Liver (tissue), 3 donors: ENCODE measurements at regions not wholly inside any gene's neighbourhood (a gene's known extent, or its start where the extent isn't known, plus 50 kb on each side); places are given as distances from the start of the nearest gene placed in this dataset.

Experiments
- EGR1 ChIP-seq, 2 donors: IDR thresholded peaks; 2 replicates each; pipeline ENCODE4 v1.6.1; 2016 to 2018; ENCODE audit warnings: antibody characterized with exemption in 2 of 2, low read depth in 2 of 2
- FOXA2 ChIP-seq: IDR thresholded peaks from 2 replicates; pipeline ENCODE4 v1.6.1; 2016; ENCODE audit warnings: antibody characterized with exemption
- GABPA ChIP-seq, 2 donors: IDR thresholded peaks in 1 of 2; conservative IDR thresholded peaks in 1 of 2; 2 replicates each; pipeline ENCODE4 v1.6.1; 2016; ENCODE audit warnings: antibody characterized with exemption in 2 of 2, mild to moderate bottlenecking in 1 of 2, moderate library complexity in 1 of 2
- JUND ChIP-seq, 2 donors: IDR thresholded peaks; 2 replicates each; pipeline ENCODE4 v1.6.1; 2016; ENCODE audit warnings: antibody characterized with exemption in 2 of 2
- RAD21 ChIP-seq, 2 donors: IDR thresholded peaks; 2 replicates each; pipeline ENCODE4 v1.6.1; 2016; ENCODE audit warnings: antibody characterized with exemption in 2 of 2, mild to moderate bottlenecking in 2 of 2
- RXRA ChIP-seq, 2 donors: IDR thresholded peaks; 2 replicates each; pipeline ENCODE4 v1.6.1; 2017 to 2018; ENCODE audit warnings: antibody characterized with exemption in 2 of 2, mild to moderate bottlenecking in 1 of 2
- SP1 ChIP-seq: IDR thresholded peaks from 2 replicates; pipeline ENCODE4 v1.6.1; 2018; ENCODE audit warnings: antibody characterized with exemption, mild to moderate bottlenecking
- TAF1 ChIP-seq: conservative IDR thresholded peaks from 2 replicates; pipeline ENCODE4 v1.6.1; 2016; ENCODE audit warnings: antibody characterized with exemption, mild to moderate bottlenecking
- YY1 ChIP-seq: IDR thresholded peaks from 2 replicates; pipeline ENCODE4 v1.6.1; 2016; ENCODE audit warnings: antibody characterized with exemption, mild to moderate bottlenecking
- TF ChIP-seq, protein P1 (sequence below): fragments of 150-350 bp; IDR thresholded peaks from 2 replicates; pipeline ENCODE4 v1.5.1; 2017; ENCODE audit warnings: improper control_type of control experiment, low read depth, low read length; ENCODE audit not compliant: missing input control
- TF ChIP-seq, protein P2 (sequence below): IDR thresholded peaks from 2 replicates; pipeline ENCODE4 v1.6.1; 2016; ENCODE audit warnings: antibody characterized with exemption
- TF ChIP-seq, protein P3 (sequence below): IDR thresholded peaks from 2 replicates; pipeline ENCODE4 v1.6.1; 2016; ENCODE audit warnings: antibody characterized with exemption
- TF ChIP-seq, protein P4 (sequence below): IDR thresholded peaks from 2 replicates; pipeline ENCODE4 v1.6.1; 2016; ENCODE audit warnings: antibody characterized with exemption
- TF ChIP-seq, protein P5 (sequence below): IDR thresholded peaks from 2 replicates; pipeline ENCODE4 v1.6.1; 2016; ENCODE audit warnings: antibody characterized with exemption, mild to moderate bottlenecking
- donor health status: healthy.
- donor health status: healthy.

DNA sequence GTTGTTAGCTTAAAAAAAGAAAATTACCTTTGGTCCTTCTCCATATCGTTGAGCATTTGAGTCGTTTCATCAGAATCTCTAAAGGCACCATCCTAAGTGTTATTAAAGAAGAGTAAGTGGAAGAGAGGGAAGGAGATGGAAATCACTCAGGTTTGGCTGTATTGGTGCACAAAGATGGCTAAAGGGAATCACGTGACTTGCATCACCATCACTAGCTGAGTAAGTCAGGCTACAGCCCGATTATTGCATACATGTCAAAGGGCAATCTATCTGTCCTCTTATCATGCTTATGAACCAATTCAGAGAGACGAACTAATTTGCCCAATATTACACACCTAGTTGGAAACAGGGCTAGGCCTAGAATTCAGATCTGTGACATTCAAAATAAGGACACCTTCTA is 137.6 kb downstream of the CMPK2 start:
- TF ChIP-seq, protein P1, sequence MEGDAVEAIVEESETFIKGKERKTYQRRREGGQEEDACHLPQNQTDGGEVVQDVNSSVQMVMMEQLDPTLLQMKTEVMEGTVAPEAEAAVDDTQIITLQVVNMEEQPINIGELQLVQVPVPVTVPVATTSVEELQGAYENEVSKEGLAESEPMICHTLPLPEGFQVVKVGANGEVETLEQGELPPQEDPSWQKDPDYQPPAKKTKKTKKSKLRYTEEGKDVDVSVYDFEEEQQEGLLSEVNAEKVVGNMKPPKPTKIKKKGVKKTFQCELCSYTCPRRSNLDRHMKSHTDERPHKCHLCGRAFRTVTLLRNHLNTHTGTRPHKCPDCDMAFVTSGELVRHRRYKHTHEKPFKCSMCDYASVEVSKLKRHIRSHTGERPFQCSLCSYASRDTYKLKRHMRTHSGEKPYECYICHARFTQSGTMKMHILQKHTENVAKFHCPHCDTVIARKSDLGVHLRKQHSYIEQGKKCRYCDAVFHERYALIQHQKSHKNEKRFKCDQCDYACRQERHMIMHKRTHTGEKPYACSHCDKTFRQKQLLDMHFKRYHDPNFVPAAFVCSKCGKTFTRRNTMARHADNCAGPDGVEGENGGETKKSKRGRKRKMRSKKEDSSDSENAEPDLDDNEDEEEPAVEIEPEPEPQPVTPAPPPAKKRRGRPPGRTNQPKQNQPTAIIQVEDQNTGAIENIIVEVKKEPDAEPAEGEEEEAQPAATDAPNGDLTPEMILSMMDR, result no peak
- TF ChIP-seq, protein P2, sequence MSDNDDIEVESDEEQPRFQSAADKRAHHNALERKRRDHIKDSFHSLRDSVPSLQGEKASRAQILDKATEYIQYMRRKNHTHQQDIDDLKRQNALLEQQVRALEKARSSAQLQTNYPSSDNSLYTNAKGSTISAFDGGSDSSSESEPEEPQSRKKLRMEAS, result no peak
- TF ChIP-seq YY1 (no peak), EGR1 (IDR thresholded peaks at IDR 0.05; ENCODE audit: low read depth in 2 of 2) (no peak), RAD21 (IDR thresholded peaks at IDR 0.05) (no peak), RXRA (IDR thresholded peaks at IDR 0.05) (no peak), JUND (IDR thresholded peaks at IDR 0.05) (no peak), GABPA (IDR thresholded peaks at IDR 0.05 in 1 of 2, conservative IDR thresholded peaks at IDR 0.05 in 1 of 2) (no peak), SP1 (no peak), TAF1 (no peak), FOXA2 (no peak)
- TF ChIP-seq, protein P3, sequence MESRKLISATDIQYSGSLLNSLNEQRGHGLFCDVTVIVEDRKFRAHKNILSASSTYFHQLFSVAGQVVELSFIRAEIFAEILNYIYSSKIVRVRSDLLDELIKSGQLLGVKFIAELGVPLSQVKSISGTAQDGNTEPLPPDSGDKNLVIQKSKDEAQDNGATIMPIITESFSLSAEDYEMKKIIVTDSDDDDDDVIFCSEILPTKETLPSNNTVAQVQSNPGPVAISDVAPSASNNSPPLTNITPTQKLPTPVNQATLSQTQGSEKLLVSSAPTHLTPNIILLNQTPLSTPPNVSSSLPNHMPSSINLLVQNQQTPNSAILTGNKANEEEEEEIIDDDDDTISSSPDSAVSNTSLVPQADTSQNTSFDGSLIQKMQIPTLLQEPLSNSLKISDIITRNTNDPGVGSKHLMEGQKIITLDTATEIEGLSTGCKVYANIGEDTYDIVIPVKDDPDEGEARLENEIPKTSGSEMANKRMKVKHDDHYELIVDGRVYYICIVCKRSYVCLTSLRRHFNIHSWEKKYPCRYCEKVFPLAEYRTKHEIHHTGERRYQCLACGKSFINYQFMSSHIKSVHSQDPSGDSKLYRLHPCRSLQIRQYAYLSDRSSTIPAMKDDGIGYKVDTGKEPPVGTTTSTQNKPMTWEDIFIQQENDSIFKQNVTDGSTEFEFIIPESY, result no peak
- TF ChIP-seq, protein P4, sequence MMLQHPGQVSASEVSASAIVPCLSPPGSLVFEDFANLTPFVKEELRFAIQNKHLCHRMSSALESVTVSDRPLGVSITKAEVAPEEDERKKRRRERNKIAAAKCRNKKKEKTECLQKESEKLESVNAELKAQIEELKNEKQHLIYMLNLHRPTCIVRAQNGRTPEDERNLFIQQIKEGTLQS, result no peak
- TF ChIP-seq, protein P5, sequence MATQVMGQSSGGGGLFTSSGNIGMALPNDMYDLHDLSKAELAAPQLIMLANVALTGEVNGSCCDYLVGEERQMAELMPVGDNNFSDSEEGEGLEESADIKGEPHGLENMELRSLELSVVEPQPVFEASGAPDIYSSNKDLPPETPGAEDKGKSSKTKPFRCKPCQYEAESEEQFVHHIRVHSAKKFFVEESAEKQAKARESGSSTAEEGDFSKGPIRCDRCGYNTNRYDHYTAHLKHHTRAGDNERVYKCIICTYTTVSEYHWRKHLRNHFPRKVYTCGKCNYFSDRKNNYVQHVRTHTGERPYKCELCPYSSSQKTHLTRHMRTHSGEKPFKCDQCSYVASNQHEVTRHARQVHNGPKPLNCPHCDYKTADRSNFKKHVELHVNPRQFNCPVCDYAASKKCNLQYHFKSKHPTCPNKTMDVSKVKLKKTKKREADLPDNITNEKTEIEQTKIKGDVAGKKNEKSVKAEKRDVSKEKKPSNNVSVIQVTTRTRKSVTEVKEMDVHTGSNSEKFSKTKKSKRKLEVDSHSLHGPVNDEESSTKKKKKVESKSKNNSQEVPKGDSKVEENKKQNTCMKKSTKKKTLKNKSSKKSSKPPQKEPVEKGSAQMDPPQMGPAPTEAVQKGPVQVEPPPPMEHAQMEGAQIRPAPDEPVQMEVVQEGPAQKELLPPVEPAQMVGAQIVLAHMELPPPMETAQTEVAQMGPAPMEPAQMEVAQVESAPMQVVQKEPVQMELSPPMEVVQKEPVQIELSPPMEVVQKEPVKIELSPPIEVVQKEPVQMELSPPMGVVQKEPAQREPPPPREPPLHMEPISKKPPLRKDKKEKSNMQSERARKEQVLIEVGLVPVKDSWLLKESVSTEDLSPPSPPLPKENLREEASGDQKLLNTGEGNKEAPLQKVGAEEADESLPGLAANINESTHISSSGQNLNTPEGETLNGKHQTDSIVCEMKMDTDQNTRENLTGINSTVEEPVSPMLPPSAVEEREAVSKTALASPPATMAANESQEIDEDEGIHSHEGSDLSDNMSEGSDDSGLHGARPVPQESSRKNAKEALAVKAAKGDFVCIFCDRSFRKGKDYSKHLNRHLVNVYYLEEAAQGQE, result no peak
